ENCODE measurements at regions not wholly inside any gene's neighbourhood (a gene's known extent, or its start where the extent isn't known, plus 50 kb on each side); places are given as distances from the start of the nearest gene placed in this dataset.
"Not testable (repeated sequence)": the region's sequence is repeated elsewhere in the genome, so short reads cannot be mapped to it uniquely, and the experiment has no call there.

GRCh38 chr2:111302397-111303218, 181.9 kb downstream of the BCL2L11 start:
- TF ChIP-seq CTCF (IDR thresholded peaks at IDR 0.05); EZH2 (IDR thresholded peaks at IDR 0.05; ENCODE audit: borderline replicate concordance, insufficient read depth, low read depth, low read length, poor library complexity, severe bottlenecking): not testable (repeated sequence)
